ENCODE measurements at regions not wholly inside any gene's neighbourhood (a gene's known extent, or its start where the extent isn't known, plus 50 kb on each side); places are given as distances from the start of the nearest gene placed in this dataset.
A peak's percentile ranks its signal among the peaks of the same experiment; 100 is the strongest.

DNA sequence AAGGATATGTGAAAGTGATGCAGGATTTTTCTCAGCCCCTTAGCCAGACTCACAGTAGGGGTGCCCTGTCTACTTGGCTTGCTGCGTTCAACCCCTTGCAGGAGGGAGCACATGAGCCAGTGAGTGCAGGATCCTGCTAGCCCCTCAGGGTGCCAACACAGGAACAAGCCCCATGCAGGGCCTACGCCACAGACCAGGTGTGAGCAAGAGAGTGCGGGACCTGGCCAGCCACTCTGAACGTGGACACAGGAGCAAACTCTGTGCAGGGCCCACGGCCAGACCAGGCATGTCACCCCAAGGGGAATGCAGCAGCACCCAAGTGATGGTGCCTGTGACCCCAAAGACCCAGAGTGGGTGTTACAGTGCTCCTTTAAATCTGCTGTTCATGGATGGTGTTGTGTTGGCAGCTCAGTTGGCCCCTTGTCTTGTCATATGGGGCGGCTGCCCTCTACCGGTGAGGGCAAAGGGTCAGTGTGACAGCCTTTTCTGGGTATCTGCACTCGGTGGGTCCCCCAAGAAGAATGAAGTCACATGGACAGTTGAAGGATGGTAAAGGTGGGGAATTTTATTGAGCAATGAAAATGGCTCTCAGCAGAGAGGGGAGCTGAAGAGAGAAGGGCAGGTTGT lies 188.4 kb upstream of the MAOA start:
- no peak for ATAC-seq

DNA sequence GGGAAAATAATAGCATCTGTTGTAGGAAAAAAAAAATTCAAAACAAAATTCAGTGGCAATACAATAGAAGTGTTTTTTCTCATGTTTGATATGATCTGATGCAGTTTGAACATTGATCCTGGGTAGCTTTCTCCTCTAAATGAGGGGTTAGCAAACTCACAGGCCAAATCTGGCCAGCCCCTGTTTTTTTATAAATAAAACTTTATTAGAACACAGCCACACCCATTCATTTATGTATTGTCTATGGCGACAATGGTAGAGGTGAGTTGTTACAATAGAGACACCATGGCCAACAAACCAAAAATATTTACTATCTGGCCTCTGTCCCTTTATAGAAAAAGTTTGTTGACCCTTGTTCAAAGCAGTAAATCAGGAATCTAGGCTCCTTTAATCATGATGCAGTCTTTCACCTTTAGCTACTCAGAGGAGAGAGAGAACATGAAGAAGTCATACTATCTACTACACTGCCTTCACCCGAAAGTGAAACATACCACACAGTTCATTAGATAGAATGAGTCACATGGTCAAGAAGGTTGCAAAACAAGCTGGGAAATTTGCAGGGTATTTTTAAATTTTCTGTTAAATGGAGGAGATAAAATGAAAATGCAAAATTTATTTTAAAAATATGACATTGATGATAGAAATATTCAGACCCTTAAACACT lies 186.6 kb upstream of the MAOA start:
- Mint-ChIP-seq H3K36me3 (no peaks in the 10 kb centered on the region), H3K27ac (no peak overlapping the region), H3K9me3 (no peaks in the 10 kb centered on the region)
- DNase-seq (ENCODE audit: low spot score in 2 of 2) (no peak), ATAC-seq (peak in 1 of 2 donors; percentile 64)

More for the DNA sequence above, 188.4 kb upstream of the MAOA start:
- DNase-seq (ENCODE audit: low spot score in 2 of 2): no peak
- Mint-ChIP-seq H3K9me3 (no peaks in the 10 kb centered on the region), H3K27ac (no peak overlapping the region), H3K36me3 (no peaks in the 10 kb centered on the region)

GRCh38 chrX:43474321-43474720 lies 181.8 kb upstream of the MAOA start:
- Mint-ChIP-seq H3K36me3 (no peaks in the 10 kb centered on the region), H3K27ac (no peak overlapping the region), H3K9me3 (no peaks in the 10 kb centered on the region)
- ATAC-seq (no peak), DNase-seq (ENCODE audit: low spot score in 2 of 2) (no peak)

- DNase-seq (ENCODE audit: low spot score in 2 of 2) (no peak), ATAC-seq (no peak)
- H3K9me3 Mint-ChIP-seq: no peaks in the 10 kb centered on the region
- peaks cover 0 to 5% of the 10 kb centered on the region in 2 donors for H3K36me3 Mint-ChIP-seq
- no peak overlapping the region for H3K27ac Mint-ChIP-seq
Measured at GRCh38 chrX:43479070-43479469, 177.0 kb upstream of the MAOA start.

- no peak for DNase-seq (ENCODE audit: low spot score in 2 of 2)
- no peak for ATAC-seq
- no peaks in the 10 kb centered on the region for H3K9me3 Mint-ChIP-seq
- peaks cover 0 to 5% of the 10 kb centered on the region in 2 donors for H3K36me3 Mint-ChIP-seq
- no peak overlapping the region for H3K27ac Mint-ChIP-seq
Measured at GRCh38 chrX:43479850-43480249, 176.2 kb upstream of the MAOA start.

DNA sequence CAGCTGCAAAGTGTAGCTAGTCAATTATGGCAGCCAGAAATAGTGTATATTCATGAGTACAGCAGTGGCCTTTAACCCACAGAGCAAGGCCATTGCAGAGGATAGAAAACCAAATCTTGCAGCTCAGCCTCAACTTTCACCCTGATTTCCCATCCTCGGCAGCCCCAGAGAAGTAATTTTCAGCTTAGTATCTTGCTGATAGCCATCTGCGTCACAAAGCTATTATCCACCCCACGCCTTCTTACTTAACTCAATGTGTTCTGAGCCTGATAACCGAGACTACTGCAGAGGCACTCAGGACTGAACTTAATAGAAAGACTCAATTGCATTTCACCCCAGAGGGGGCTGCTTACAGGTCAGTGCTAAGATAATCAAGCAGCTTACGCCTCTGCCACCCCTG lies 174.5 kb upstream of the MAOA start:
- Mint-ChIP-seq H3K36me3 (peaks cover 0 to 5% of the 10 kb centered on the region in 2 donors), H3K9me3 (no peaks in the 10 kb centered on the region), H3K27ac (no peak overlapping the region)
- DNase-seq (ENCODE audit: low spot score in 2 of 2) (no peak), ATAC-seq (no peak)

DNA sequence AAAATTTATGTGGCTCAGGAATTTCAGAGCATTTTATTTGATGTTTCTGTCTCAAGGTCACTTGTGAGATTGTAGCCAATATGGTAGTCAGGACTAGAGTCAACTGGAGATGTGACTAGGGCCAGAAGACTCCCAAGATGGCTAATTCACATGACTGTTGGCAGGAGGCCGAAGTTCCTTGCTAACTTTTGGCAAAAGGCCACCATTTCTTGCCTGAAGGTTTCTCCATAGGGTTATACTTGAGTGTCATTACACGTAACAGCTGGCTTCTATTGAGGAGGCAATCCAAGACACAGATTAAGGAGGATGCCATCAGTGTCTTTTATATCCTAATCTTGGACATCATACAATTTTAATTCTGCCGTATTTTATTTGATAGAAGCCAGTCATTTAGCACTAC lies 162.3 kb upstream of the MAOA start:
- ATAC-seq (no peak), DNase-seq (ENCODE audit: low spot score in 2 of 2) (no peak)
- Mint-ChIP-seq H3K9me3 (no peaks in the 10 kb centered on the region), H3K36me3 (no peaks in the 10 kb centered on the region), H3K27ac (no peak overlapping the region)

DNA sequence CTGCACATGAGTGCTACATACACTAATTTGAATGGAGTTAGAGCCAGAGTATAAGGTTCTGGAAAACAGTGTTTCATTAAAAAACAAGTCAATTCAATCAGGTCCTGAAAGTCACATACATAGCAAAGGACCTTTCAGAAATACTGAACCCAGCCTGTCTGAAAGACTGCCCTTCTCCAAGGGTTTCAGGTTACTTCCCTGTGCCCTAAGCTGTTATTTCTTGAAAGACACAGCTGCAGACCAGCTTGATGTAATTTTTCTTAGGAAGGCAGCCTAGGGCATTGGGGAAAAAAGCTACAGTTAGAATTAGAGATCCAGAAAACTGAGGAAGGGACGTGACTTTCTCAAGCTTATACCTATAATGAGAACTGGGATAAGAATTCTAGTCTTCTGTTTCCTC lies 155.9 kb upstream of the MAOA start:
- ATAC-seq: no peak
- no peaks in the 10 kb centered on the region for H3K9me3 Mint-ChIP-seq
- H3K36me3 Mint-ChIP-seq: no peaks in the 10 kb centered on the region
- H3K27ac Mint-ChIP-seq: no peak overlapping the region
- no peak for DNase-seq (ENCODE audit: low spot score in 2 of 2)

DNA sequence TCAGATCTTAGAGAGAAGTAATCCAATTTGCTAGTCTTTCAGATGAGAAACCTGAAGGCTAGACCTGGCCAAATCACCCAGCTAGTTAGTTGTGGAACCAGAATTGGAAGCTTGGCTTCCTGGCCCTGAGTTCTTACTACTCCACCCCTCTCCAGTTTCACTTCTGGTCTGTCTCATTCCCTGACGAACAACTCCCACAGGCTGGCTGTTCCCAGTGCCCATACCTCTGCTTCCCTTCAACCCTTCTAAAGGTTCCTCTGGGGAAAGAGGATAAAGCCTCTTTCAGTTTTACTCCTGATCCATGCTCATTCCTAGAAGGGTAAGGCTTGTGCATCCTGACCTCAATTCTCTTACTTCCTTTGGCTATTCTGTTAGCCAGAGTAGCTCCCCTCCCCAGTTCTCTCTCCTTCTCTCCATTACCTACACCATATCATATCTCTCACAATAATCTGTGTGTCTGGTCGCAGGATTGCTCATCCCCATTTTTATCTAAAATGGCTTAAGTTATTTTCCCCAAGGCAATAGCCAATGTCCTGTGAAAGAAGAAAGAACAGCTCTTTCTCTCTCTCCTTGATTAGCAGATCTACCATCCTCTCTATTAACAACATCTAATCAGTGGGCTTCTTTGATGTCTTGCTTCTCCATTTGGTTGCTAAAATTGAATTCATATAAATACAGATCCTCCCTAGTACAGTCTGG lies 155.0 kb upstream of the MAOA start:
- Mint-ChIP-seq H3K9me3 (no peaks in the 10 kb centered on the region), H3K36me3 (no peaks in the 10 kb centered on the region), H3K27ac (no peak overlapping the region)
- no peak for DNase-seq (ENCODE audit: low spot score in 2 of 2)
- ATAC-seq: no peak

DNA sequence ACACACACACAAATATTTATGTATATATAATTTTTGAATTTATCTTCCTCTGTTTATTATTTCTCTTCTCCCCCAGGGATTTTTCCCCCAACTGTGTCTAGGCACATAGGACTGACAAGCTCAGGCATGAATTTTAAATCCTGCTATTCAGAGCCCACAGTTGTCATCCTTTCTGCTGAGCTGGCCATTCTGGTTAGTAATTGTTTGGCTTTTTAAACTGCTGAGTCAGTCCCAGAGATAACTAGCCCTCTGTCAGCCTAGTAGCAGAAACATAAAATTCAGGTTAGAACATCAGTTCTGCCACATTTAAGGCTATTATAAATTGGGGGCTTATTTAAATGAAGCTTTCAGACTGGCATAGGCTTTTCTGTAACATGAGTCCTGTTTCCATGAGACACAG lies 151.7 kb upstream of the MAOA start:
- ATAC-seq: no peak

DNA sequence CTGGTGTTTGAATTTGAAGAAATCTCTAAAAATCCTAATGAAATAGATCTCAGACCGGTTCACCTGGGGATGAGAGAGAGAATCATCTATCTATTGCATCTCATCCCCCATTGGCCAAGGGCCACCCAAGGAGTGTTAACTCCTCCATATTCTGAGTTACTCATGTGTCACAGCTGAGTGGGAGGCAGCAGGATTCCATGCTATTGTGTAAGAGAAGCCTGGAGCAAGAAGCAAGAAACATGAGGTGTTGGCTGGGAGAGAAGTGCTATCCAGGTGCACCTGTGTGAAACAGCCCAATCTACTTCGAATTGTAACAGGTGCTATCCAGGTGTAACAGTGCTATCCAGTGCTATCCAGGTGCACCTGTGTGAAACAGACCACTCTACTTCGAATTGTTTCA lies 150.3 kb upstream of the MAOA start:
- DNase-seq (ENCODE audit: low spot score in 2 of 2) (no peak), ATAC-seq (no peak)
- H3K36me3 Mint-ChIP-seq: no peaks in the 10 kb centered on the region
- H3K27ac Mint-ChIP-seq: no peak overlapping the region
- H3K9me3 Mint-ChIP-seq: no peaks in the 10 kb centered on the region

More for the DNA sequence above, 151.7 kb upstream of the MAOA start:
- H3K27ac Mint-ChIP-seq: no peak overlapping the region
- no peak for DNase-seq (ENCODE audit: low spot score in 2 of 2)
- H3K36me3 Mint-ChIP-seq: no peaks in the 10 kb centered on the region
- no peaks in the 10 kb centered on the region for H3K9me3 Mint-ChIP-seq

- H3K36me3 Mint-ChIP-seq: no peaks in the 10 kb centered on the region
- no peaks in the 10 kb centered on the region for H3K9me3 Mint-ChIP-seq
- DNase-seq (ENCODE audit: low spot score in 2 of 2): no peak
- no peak overlapping the region for H3K27ac Mint-ChIP-seq
- ATAC-seq: no peak
Measured at GRCh38 chrX:43508694-43509093, 147.4 kb upstream of the MAOA start.

- no peaks in the 10 kb centered on the region for H3K36me3 Mint-ChIP-seq
- ATAC-seq (no peak), DNase-seq (ENCODE audit: low spot score in 2 of 2) (no peak)
- H3K9me3 Mint-ChIP-seq: no peaks in the 10 kb centered on the region
- H3K27ac Mint-ChIP-seq: no peak overlapping the region
Measured at GRCh38 chrX:43510209-43510608, 145.9 kb upstream of the MAOA start.

- no peaks in the 10 kb centered on the region for H3K9me3 Mint-ChIP-seq
- H3K27ac Mint-ChIP-seq: no peak overlapping the region
- no peaks in the 10 kb centered on the region for H3K36me3 Mint-ChIP-seq
- ATAC-seq (no peak), DNase-seq (ENCODE audit: low spot score in 2 of 2) (no peak)
Measured at GRCh38 chrX:43513085-43513484, 143.0 kb upstream of the MAOA start.

- peak in 1 of 2 donors; percentile 37 for ATAC-seq
- no peaks in the 10 kb centered on the region for H3K9me3 Mint-ChIP-seq
- no peaks in the 10 kb centered on the region for H3K36me3 Mint-ChIP-seq
- DNase-seq (ENCODE audit: low spot score in 2 of 2): no peak
- H3K27ac Mint-ChIP-seq: no peak overlapping the region
Measured at GRCh38 chrX:43514820-43515219, 141.3 kb upstream of the MAOA start.

GRCh38 chrX:43522582-43522981 lies 133.5 kb upstream of the MAOA start:
- H3K36me3 Mint-ChIP-seq: no peaks in the 10 kb centered on the region

DNA sequence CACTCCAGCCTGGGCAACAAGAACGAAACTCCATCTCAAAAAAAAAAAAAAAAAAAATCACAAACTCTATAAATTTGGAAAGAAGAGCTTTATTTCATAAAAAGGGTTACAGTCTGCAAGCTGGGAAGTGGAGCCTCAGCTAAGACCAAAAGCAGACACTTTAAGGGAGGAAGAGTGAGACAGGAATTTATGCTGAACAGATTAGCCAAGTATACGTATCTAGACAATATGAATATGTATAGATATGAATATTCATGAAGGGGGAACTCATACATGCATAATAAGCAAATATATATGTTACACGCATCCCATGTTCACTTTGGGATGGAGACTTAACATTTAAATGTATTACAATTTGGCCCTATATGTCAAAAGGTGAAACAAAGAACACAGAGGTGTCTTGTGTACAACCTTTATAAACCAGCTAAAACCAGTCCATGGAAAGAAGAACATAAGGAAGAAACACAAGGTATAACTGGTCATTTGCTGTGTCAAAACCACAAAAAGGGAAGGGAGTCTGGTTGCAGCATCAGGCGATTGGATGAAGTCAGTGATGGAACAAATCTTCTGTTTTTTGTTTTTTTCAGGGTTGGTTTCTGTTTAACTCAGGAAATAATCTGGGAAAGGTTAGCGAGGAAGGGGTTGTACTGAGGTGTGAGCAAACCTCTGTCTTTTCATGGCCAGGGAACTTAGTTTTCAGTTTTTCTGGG lies 130.0 kb upstream of the MAOA start:
- H3K27ac Mint-ChIP-seq: no peak overlapping the region
- no peaks in the 10 kb centered on the region for H3K9me3 Mint-ChIP-seq
- no peak for DNase-seq (ENCODE audit: low spot score in 2 of 2)
- no peak for ATAC-seq
- H3K36me3 Mint-ChIP-seq: no peaks in the 10 kb centered on the region

More at GRCh38 chrX:43522582-43522981, 133.5 kb upstream of the MAOA start:
- no peak for ATAC-seq
- no peak for DNase-seq (ENCODE audit: low spot score in 2 of 2)
- Mint-ChIP-seq H3K27ac (no peak overlapping the region), H3K9me3 (no peaks in the 10 kb centered on the region)
